GM21526 (cell line): ENCODE measurements at regions not wholly inside any gene's neighbourhood (a gene's known extent, or its start where the extent isn't known, plus 50 kb on each side); places are given as distances from the start of the nearest gene placed in this dataset.

Experiments used
- ATAC-seq: cut with Tn5 transposase; IDR thresholded peaks from one replicate; pipeline ENCODE4 v1.9.1; 2021; ENCODE audit warnings: moderate library complexity; ENCODE audit not compliant: unreplicated experiment, low FRiP score

DNA sequence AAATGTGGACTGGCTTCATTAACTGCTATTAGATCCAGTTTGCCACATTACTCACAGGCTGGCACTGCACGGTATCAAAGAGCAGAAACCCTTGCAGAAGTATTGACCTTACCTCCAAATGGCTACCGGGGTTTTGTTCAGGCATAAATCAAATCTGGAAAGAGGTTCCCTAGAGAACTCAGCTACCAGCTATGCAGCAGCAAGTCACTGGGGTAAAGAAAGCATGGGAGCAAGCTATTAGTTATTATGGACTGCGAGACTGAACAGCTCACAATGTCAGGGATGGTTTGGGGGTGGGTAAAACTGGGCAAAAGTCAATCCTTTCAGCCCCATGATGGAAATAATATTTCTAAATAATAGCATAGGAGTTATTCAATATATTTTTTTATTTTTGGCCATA is 128.1 kb downstream of the FANCF start:
- ATAC-seq: no peak

GRCh38 chr11:22491555-22492225 is 133.9 kb downstream of the FANCF start:
- no peak for ATAC-seq

- no peak for ATAC-seq
These were observed 142.0 kb downstream of the SLC17A6 start for GRCh38 chr11:22479971-22480720.

DNA sequence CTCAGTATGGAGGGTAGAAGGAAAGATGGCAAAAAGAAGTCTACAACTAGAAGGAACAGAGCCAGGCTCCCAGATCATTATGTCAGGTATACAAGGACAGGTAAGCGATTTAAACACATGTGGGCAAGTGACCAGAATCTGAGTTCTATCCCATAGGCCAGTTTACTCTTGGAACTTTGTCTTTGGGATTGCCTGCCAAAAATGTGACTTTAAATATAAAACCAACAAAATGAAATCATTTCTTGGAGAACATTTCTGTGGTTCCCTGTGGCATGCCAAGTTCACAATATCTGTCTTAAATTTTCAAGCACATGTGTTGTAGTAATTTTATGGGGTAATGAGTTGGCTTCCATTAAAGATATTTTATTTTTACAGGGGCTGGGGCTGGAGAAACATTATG is 141.0 kb downstream of the SLC17A6 start:
- no peak for ATAC-seq

DNA sequence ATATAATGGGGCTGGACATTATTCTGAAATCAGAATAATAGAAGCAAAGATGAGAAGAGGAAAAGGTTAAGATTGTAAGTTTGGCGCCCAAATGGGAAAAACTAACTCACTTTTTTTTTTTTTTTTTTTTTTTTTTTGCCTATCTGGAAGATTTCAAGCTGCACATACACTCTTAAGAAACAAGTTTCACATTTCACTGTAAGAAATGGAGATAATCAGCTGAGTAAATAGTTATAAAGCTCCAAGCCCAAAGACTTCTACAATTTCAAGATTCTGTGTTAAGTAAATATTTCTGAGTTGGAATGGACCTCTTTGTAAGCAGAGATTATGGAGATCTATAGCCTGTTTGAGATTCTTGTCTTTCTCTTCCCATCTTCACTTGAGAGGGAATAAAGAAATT is 140.0 kb downstream of the SLC17A6 start:
- ATAC-seq: no peak

DNA sequence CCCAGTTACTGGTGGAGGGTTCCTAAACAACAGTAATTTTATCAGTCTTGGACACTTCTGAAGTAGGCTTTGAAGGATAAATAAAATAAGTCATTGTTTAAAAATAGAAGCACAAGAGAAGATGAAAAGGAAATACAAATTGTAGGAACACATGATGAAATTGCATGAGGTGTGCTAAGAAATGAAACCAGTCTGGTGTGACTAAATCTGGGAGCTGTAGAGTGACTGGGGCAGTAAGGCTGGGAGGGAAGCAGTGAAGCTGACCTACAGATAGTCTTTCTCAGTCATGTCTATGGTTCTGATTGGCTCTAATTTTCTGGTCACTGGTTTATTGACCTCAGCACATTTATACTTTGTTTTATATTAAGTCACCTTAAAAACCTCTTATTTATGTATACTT is 139.1 kb downstream of the SLC17A6 start:
- ATAC-seq: no peak

DNA sequence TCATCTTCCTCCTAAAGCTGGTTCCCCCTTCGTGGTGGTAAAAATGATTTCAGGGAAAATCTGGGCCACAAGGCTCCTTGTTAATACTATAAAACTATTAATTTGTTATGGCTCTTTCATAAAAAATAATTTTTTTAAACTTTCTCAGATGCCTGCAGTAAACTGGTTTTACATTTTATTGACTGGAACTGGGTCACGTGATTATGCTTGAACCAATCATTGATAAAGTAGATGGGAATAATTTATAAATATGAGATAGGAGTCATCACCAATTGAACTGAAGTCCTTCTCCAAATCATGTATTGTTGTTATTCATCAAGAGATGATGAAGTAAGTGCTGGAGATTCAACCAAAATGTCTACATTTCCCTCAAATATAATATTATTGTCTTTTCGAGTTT is 138.4 kb downstream of the SLC17A6 start:
- no peak for ATAC-seq

- no peak for ATAC-seq
These were observed 136.4 kb downstream of the SLC17A6 start for GRCh38 chr11:22474616-22475015.

DNA sequence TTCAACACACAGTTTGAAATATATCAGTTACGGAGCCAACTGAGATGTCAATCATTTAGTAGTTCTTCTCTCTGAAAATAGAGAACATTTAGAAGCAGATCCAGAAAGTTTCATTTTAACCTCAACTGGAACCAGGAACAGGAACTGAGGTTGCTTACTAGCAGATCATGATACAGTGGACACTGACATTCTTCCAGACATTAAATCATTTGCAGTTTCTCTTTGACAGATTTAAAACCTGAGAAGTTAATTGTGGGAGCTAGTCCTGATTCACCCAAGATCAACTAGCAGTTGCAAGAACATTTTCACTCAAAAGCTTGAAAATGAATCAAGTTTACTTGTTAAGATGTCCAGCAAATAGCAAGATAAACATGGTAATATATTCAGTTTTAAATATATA is 135.4 kb downstream of the SLC17A6 start:
- ATAC-seq: no peak

- ATAC-seq: no peak
These were observed 134.1 kb downstream of the SLC17A6 start for GRCh38 chr11:22472306-22472705.

DNA sequence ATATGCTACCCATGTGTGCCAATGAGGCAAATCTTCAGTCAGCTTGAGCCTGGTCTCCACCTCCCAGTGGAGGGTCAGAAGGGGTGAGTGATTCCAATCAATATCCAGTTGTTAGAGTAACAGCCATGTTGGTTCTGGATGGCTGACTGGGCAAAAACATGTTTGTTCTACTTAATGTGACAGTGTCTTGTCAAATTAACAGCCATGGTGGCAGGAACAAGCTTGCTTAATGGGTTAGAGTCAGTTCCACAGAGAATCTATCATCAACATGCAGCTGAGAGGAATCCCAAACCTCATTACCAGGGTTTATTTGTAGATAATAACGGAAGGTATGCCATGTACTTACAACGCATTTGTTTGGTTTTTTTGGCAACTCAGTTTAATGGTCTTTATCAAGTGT is 133.2 kb downstream of the SLC17A6 start:
- no peak for ATAC-seq

- ATAC-seq: no peak
These were observed 129.6 kb downstream of the SLC17A6 start for GRCh38 chr11:22467741-22468140.

DNA sequence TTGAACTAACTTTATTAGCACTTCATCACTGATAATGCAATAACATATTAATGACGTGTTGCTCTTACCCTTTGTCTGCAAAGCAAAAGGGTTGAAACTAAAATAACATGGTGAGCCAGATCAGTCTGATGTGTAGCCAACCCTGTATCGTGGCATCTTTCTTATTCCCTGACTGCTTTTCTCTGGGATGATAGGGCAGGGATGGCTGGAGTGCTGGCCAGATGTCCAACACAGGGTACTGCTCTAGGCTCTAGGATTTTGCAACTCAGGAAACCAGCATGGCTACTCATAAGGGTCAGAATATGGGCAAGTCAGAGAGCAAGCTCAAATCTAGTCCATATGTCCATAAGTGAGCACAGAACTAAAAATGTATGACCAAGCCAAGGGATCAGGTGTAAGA is 129.1 kb downstream of the SLC17A6 start:
- no peak for ATAC-seq

- ATAC-seq: no peak
These were observed 128.6 kb downstream of the SLC17A6 start for GRCh38 chr11:22466809-22467208.

DNA sequence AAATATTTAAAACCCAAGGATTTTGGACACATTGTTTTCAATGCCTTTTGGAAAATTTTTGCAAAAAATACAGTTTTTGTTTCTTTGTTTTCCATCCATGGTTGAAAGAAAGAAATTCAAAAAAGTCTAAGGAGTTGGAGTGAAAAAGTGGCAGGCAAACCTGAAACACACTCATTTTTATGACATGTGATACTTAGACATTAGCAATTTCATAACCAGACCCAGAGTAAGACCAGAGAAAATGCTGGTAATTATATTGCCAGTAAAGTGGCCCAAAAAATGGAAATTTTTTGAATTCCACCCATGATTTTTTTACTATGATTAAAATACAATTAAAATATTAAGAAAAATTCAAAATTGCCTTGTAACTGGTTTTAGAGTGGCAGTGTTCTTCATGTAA is 128.2 kb downstream of the SLC17A6 start:
- ATAC-seq: no peak

DNA sequence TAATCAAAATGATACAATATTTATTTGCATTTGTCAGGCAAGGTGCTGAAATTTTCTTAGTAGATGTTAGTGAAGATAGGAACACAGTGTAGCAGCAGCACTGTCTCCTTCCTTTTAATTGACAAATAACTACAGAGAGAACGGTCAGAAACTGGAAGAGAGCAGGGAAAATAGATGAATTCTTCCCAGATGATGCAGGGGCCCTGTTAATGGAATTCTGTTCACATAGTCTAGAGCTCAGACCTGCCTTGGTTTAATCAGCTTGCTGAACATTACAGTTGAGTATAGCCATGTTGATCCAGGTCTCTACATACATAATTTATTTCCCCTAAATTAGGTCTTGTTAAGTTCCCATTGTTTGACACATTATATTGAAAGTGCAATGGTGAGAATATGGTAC is 127.4 kb downstream of the SLC17A6 start:
- no peak for ATAC-seq

DNA sequence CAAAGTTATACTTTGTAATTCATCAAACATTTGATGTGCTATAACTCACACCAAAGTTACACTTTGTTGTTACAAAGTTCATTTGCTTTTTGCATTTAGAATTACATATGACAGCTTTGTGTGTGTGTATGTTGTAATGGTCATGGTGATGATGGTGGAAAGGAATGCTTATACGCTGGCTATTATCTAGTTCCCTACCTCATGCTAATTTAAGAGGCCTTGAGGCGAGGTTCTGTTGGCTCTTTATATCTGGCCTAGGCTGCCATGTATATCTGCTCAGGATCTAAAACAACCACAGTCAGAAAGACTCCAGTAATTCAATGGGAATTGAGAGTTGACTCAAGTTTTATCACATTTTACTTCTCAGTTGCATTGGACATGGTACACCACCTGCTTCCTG is 123.4 kb downstream of the SLC17A6 start:
- ATAC-seq: no peak

- no peak for ATAC-seq
These were observed 122.0 kb downstream of the SLC17A6 start for GRCh38 chr11:22460181-22460580.

GRCh38 chr11:22459048-22459447 is 120.9 kb downstream of the SLC17A6 start:
- no peak for ATAC-seq

DNA sequence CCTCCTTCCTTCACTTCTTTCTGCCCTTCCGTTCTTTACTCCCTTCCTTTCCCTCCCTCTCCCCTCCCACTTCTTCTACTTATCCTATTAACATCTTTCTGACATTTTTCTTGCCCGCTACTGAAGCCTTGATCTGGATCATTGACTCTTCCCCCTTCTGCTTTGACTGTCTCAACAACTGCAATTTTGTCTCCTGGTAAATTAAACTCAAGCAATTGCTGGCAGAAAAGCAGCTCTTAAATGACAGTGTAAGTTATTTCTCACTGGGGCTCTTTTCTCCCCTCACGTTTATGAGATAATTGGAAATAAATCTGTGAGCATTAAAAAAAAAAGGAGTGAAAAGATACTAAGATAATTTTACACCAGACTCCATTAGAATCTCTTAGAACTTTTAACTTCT is 120.0 kb downstream of the SLC17A6 start:
- ATAC-seq: no peak

DNA sequence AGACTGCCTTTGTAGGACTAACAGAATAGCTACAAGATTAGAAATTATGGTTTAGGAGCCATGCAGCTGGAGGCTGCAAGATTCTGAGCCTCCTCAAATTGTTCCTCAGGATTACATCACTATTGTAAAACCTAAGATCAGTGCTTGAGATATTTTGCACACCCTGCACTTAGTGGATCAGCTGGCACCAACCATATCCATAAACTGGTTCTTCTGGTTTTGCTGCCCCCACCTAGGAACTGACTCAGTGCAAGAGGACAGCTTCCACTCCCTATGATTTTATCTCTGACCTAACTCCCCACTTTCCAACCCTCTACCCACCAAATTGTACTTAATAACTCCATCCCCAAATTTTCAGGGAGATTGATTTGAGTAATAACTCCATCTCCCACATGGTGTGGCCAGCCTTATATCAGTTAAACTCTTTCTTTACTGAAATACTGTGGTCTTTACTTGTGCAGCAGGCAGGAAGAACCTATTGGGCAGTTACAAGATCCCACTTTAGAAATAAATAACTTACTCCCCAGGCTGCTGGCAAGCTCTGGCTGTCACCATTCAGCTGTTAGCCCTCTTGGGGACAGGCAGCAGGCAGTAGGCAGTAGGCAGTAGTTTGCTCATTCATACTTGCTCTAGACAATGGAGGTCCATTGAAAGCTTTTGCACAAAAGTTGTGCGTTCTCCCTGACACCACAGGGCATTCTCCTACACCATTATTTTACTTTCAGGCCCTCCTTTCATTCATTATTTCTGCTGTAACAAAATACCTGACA is 119.0 kb downstream of the SLC17A6 start:
- no peak for ATAC-seq
